Stimulated activated CD4-positive, alpha-beta T cell treated with anti-CD3 and anti-CD28 coated beads, Interleukin-4, amount 100 ng/mL, for 4 hours (primary cell): ENCODE measurements at regions not wholly inside any gene's neighbourhood (a gene's known extent, or its start where the extent isn't known, plus 50 kb on each side); places are given as distances from the start of the nearest gene placed in this dataset.

Experiments used
- DNase-seq, 2 experiments: peaks; one replicate each; pipeline ENCODE4 v3.0.0-alpha.2; 2020

DNA sequence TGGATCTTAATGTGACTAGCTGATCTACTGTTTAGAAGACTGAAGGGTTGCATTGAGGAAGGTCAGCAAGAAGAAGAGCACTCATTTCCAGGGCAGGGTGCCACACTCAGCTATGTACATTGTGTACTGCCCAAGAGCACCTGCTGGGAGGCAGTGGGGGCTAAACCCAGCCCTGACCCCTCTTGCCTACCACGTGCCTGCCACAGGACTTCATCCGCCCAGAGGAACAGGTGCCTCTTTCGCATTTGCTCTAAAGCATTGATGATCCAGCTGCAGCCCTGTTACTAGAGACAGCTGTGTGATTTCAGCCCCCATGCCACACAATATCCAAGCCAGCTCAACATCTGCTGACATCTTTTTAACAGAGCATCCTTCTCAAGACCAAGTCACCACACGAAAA is 341.8 kb downstream of the LMX1A start:
- no peak for DNase-seq

DNA sequence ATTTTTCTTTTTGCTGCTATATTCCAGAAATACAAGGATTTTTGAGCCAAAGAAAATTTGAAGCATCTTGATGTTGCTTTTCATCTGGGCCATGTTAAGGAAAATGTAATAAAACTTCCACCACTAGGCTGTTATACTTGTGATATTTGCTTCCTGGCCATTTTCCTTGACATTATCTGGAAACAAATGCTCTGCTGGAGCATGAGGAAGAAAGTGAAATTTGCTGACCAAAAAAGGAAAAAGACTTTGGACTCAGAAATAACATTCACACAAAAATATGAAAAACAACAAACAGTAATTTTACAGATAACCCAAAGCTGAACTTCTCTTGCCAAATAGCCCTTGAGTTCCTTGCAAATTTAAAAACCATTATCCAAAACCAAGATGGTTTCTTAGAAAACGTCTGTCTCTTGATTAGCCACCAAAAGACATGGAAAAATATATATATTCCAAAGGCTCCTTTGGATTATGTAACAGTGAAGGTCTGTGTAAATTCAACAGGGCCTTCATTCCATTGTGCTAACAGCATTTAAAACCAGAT is 344.5 kb downstream of the LMX1A start:
- no peak for DNase-seq

- no peak for DNase-seq
These were observed 345.3 kb downstream of the LMX1A start for GRCh38 chr1:165011186-165011585.

- DNase-seq, result no peak
These were observed 346.0 kb downstream of the LMX1A start for GRCh38 chr1:165010418-165011070.

GRCh38 chr1:165006831-165007230 is 349.7 kb downstream of the LMX1A start:
- DNase-seq, result no peak

- DNase-seq, result no peak
These were observed 357.4 kb downstream of the LMX1A start for GRCh38 chr1:164999146-164999545.

DNA sequence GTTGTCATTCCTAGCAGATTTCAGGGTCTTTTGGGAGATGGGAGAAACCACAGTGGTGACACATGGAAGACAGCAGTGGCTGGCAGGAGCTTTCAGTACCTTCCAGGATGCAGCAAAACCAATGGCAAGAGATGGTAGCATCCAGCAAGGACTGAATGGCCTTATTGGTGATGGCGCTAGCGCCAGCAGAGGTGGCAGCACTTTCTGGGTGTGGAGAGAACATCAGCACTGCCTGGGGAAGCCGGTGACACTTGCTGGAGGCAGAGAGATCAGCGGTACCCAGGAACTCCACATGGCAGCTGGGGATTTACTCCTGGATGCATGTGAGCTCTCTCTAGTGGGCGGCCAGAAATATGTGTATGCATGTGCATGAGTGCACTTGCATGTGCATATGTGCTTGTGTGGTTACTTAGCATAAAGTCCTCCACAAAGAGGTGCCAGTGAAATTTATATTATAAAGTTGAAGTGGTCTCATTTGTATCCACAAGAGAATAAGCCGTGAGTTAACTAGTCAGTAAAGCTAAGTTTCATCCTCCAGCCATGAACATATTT is 364.7 kb downstream of the LMX1A start:
- DNase-seq, result no peak

DNA sequence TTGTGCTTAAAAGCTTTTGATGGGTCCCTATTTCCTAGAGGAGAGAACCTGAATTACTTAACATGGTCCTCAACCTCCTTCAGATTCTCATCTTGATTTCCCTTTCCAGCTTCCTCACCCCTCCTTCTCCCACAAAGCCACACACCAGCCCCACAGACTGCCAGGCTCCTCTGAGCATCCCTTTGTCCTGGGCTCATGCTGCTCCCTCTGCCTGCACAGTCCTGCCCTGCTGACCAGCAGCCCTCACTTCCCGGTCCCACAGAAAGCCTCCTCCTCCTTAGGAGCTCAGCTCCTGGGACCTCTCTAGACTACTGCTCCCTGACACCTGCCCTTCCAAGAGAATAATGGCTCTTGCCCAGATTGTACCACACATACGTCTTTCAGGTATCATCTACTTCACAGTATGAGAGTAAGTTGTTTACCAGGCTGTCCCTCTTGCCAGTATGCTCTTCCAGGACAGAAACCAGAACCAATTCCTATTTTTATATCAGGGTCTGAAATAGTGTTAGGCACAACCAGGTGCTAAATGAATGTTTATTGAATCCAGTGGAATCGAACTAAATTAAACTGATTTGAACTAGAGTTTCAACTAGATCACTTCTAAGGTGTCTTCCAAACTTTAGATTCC is 373.4 kb downstream of the LMX1A start:
- DNase-seq, result no peak

DNA sequence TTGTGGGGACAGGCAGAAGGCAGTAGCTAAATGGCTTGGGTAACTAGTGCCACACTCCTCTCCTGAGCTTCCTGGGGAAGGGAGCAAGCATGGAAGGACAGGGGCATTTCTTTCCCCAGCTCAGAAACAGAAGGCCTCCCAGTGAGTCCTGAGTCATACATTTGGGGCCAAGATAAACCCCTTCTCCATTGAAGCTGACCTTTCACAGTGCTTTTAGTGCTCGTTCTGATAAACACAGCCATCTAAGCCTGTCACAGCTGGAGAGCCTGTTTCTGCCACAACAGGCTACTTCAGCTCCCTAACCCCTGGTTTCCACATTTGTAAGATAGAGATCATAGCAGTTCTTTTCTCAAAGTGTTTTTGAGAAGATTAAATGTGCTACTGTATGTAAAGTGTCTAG is 374.0 kb downstream of the LMX1A start:
- no peak for DNase-seq

GRCh38 chr1:164977561-164977960 is 379.0 kb downstream of the LMX1A start:
- DNase-seq, result no peak

- no peak for DNase-seq
These were observed 384.5 kb downstream of the LMX1A start for GRCh38 chr1:164971921-164972415.

- DNase-seq, result no peak
These were observed 385.1 kb downstream of the LMX1A start for GRCh38 chr1:164971391-164971790.

DNA sequence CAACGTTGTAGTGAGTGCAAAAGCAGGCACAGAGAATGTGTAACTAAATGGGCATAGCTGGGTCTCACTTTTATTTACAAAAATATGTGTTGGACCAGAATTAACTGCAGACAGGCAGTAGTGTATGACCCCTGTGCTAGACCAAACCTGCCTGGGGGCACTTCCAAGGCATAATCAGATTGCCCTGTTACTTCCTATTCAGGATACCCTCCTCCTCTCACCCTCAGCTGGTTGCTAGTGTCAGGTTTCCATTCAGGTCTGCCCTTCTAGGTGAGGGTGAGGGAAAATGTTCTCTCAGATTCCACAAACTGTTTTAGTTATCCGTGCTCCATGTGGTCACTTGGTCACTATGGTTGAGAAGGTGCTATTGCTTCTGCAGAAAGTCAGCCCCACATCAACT is 387.3 kb downstream of the LMX1A start:
- DNase-seq, result no peak

DNA sequence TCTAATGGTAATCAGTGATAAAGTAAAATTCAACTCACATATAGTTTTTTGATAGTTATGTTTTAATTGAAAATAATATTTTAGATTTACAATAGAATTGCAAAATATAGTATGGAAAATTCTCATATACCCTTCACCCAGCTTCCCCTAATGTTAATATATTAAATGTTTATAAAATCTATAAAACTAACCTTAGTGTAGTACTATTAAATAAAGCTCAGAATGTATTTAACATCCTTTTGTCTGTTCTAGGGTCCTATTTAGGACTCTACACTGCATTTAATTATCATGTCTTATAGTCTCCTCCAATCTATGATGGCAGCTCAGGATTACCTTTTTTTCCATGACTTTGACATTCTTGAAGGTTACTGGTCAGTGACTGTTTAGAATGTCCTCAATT is 389.2 kb downstream of the LMX1A start:
- no peak for DNase-seq

DNA sequence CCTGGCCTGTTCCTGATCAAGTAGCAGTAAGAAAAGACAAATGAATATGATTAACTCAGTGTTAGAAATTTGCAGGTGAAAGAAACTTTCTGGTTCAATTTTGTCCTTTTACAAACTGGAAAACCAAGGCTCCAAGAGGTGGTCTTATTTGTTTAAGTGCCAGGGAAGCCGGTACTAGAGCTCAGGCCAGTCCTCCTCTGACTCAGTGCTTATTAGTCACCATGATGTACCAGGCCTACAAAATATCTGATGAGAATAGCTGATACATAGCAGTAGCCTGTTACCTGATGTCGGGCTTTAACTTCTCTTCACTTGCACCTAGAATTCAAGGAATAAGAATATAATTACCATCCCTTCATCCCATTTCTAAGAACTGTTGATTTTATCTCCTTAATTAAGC is 394.8 kb downstream of the LMX1A start:
- no peak for DNase-seq

GRCh38 chr1:164958982-164959768 is 397.3 kb downstream of the LMX1A start:
- DNase-seq, result no peak

- DNase-seq, result no peak
These were observed 394.8 kb downstream of the PBX1 start for GRCh38 chr1:164953815-164954214.

GRCh38 chr1:164953098-164953497 is 394.1 kb downstream of the PBX1 start:
- DNase-seq, result no peak

- no peak for DNase-seq
These were observed 392.5 kb downstream of the PBX1 start for GRCh38 chr1:164951508-164951907.

GRCh38 chr1:164950541-164950986 is 391.6 kb downstream of the PBX1 start:
- DNase-seq, result no peak

- no peak for DNase-seq
These were observed 390.9 kb downstream of the PBX1 start for GRCh38 chr1:164949771-164950471.

- DNase-seq, result no peak
These were observed 389.1 kb downstream of the PBX1 start for GRCh38 chr1:164948101-164948500.

GRCh38 chr1:164937291-164937690 is 378.3 kb downstream of the PBX1 start:
- DNase-seq, result no peak
